GM21786 (cell line): ENCODE measurements at regions not wholly inside any gene's neighbourhood (a gene's known extent, or its start where the extent isn't known, plus 50 kb on each side); places are given as distances from the start of the nearest gene placed in this dataset.

ENCODE experiments used
- ATAC-seq: cut with Tn5 transposase; IDR thresholded peaks from one replicate; pipeline ENCODE4 v1.9.1; 2021; ENCODE audit not compliant: unreplicated experiment

GRCh38 chr4:186885289-186885688 lies 161.6 kb upstream of the FAT1 start:
- ATAC-seq = no peak

DNA sequence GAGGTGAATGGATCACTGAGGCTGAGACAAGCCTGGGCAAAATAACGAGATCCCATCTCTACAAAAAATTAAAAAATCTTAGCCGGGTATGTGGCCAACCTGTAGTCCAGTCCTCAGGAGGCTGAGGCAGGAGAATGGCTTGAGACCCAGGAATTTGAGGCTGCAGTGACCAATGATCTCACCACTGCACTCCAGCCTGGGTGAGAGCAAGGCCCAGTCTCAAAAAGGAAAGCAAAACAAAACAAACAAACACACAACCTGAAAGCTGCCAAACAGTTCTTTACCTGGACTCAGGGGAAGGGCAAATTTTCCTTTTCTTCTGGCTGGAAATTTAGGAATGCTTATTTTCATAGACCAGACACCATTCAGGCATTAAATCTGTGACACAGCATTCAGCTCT lies 163.1 kb upstream of the FAT1 start:
- ATAC-seq = no peak

DNA sequence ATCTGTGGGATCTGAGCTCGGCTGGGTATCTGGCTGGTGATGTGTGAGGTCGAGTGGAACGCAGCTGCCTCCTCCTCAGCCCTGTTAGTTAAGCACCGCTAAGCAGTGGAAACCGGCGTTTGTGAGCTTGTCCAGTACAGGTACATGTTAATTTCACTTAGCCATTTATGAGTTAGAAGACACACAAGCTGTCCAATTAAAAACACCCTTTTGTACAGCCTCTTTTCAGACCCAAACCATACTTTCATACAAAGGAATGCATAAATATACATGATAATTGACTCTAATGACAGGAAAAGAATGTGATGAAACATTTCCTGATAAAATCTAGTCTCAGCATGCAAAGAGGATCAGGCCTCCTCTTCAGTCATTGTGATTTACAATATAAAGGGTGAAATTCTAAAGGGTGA lies 163.6 kb upstream of the FAT1 start:
- ATAC-seq = no peak

DNA sequence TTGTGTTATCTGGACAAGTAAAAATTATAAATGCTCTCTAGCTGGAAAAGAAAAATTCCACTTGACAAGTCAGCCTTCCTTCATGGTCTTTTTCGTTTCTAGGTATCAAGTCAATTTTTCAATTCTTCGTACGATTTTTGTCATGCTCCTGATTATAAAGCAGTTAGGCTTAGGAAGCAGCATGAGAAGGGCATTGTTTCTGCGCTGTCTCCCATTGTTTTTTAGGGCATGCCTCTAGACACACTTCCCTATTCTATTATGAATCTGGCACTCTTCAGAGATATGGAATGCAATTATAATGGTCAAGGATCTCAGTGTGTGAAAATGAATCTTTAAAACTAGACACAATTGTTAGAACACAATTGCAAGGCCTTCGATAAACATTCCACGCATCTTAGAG lies 164.1 kb upstream of the FAT1 start:
- no peak for ATAC-seq

GRCh38 chr4:186889876-186890643 lies 166.4 kb upstream of the FAT1 start:
- ATAC-seq = no peak

GRCh38 chr4:186891859-186892486 lies 168.3 kb upstream of the FAT1 start:
- no peak for ATAC-seq

DNA sequence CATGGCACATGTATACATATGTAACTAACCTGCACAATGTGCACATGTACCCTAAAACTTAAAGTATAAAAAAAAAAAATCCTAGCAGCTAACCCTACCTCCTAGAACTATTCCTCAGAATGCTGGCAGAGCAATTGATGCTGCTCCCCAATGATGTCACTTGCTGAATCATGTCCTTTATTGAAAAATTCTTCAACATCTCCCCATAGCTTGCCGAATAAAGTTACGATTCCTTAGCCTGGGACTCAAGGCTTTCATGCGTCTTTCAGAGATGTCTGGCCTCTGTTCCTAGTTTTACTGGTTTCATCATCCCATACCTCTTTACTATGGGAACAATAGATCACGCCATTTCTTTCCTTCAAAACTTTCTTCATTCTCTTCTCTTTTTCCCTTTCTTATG lies 174.7 kb upstream of the FAT1 start:
- no peak for ATAC-seq

DNA sequence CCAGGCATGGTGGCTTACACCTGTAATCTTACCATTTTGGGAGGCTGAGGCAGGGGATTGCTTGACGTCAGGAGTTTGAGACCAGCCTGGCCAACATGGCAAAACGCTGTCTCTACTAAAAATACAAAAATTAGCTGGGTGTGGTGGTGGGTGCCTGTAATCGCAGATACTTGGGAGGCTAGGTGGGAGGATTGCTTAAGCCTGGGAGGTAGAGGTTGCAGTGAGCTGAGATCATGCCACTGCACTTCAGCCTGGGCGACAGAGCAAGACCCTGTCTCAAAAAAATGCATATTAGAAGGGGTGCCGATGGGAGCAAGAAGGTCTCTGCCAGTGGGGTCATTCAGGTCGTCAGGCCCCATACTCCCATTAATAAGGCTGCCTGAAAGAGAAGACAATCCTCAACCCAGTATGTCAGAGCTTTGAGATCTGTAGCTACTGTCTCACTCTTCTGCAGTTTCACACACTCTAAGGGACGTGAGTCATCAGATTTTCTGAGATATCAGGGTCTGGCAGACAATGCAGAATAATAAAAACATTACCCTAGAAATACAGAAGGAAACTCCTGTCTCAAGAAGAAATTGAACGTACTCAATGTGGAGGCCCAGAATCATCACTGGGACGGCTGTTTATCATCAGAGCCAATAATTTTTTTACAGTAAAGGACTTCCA lies 176.7 kb upstream of the FAT1 start:
- no peak for ATAC-seq

DNA sequence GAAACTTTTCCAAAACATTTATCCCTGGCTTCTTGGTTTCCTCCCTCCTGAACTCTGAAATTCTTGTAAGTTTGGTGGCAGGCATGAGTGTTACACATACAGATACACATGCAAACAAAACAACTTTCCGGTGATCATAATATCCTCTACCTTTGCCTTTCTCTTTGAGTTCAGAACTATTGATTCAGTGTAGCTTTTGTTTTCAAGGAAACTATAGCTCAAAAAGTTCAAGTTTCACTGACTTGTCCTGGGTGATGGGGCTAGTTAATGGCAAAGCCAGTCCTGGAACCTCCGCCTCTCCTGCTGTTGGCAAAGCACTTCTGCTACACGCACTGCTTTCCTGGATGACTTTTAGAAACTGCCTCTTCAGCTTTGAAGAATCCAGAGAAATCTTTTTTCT lies 177.3 kb upstream of the FAT1 start:
- no peak for ATAC-seq

- ATAC-seq = no peak
Observed at GRCh38 chr4:186901850-186902249, 178.2 kb upstream of the FAT1 start.

DNA sequence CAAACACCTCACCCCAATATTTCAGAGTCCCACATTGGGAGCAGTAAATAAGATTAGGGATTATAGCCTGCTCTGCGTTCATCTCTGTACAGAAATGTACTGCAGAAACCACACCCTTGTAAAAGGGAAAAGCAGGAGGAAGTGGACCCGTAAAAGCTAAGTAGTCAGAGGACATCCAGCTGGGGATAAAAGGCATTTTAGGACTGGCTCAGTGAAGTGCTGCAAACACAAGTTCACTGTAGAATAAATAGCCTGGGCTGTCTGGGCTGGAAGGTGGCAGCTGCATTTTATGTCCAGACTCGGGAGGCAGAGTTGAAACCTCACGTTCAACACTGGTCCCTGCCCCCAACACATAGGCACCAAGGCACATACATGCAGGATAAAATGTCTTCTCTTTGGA lies 178.7 kb upstream of the FAT1 start:
- ATAC-seq = no peak

DNA sequence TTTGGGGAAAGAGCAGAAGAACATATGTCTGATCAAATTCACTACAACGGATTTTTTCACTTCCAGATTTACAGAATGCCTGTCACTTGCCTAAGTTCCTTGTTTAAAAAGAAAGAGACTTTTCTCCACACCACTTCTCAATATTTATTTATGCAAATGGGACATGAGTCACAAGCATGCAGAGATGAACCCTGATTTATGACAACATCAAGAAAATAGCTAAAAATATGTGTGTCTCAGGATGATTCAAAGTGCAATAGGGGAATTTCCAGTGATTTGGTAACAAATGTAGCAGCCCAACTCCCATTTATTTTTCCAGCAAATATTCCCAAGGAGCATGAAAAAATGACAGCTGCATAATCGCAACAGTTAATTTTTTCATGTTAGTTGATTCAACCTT lies 180.4 kb upstream of the FAT1 start:
- no peak for ATAC-seq

DNA sequence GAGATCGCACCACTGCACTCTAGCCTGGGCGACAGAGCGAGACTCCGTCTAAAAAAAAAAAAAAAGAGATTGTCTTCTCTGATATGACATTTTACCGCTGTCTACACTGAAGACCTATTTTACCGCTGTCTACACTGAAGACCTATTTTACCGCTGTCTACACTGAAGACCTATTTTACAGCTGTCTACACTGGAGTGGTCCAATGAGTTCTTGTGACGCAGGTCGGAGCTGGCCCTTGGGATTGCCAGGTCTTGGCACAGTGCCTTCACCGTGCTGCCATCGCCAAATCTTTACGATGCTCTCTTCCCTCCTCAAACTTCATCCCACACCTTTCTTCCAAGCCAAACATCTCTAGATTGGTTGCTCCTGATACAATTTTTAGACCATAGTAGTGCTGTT lies 183.1 kb upstream of the FAT1 start:
- no peak for ATAC-seq

GRCh38 chr4:186910385-186910784 lies 186.7 kb upstream of the FAT1 start:
- ATAC-seq = no peak

DNA sequence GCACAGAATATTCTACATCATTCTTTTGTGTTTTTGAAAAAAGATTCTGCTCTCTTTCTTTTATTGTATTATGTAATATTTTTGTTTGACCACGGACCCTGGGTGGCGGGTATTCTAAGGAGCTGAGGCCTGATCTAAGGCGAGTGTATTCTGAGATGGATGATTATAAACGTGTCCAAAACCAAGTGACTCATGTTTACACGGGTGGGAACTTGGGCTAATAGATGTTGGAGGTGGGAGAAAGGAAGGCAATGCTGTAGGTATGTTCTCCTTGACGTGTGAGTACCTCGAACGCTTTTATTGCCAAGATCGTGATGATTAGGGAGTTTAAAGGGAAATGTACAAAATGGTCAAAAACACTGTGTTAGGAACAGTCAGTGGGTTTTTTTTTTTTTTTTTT lies 188.9 kb upstream of the FAT1 start:
- no peak for ATAC-seq

GRCh38 chr4:186915816-186916215 lies 192.2 kb upstream of the FAT1 start:
- no peak for ATAC-seq

DNA sequence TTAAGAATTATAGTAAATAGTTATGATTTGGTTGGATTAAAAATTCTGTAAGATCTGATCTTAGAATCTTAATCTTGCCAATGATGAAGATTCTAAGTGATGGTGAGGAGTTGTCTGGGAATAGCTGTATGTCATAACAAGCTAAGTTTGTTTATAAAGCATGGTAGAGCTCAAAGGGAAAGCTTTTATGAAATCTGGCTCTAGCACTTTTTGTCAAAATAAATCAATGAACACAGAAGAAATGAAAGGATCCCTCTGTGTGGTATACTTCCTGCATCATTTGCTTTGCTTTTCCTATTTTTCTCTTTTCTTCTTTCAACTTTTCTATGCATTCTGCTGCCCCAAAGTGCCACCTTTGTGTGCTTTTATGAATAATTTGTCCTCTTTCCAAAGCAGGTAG lies 193.5 kb upstream of the FAT1 start:
- no peak for ATAC-seq

GRCh38 chr4:186918466-186918865 lies 194.8 kb upstream of the FAT1 start:
- ATAC-seq = no peak

- no peak for ATAC-seq
Observed at GRCh38 chr4:186919340-186919739, 195.7 kb upstream of the FAT1 start.

DNA sequence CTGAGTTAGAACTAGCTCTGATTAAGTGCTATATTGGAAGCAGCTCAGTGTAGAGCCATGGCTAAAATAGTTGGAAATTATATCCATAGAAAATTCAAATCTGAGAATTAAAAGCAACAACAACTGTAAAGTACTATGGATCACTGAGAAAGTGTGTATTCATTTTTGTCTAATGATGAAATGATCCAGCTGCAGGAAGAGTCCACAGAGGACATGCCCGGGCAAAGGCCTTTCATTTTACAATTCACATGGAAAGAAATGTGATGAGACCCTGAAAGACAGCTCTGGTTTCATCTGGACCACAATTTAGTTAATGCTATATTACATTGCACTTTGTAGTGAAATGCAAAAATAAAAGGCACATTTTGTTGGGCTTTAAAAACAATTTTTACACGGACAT lies 196.8 kb upstream of the FAT1 start:
- no peak for ATAC-seq

DNA sequence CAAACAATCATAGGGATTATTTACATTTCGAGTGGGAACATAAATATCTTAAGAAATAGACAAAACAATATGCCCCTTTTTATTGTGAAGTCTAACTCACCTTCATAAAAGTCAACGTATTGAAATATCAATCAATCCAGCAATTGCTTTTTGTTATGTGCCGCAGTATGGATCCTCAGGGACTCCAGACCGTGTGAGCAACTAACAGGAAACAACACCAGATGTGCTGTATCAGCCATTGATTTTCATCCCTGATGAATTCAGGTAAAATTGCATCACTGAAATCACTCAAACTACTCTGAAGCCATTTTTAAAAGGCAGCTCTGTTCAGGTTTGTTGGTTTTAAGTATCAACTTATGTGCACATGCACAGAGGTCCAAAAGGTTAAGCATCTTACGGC lies 197.3 kb upstream of the FAT1 start:
- no peak for ATAC-seq

DNA sequence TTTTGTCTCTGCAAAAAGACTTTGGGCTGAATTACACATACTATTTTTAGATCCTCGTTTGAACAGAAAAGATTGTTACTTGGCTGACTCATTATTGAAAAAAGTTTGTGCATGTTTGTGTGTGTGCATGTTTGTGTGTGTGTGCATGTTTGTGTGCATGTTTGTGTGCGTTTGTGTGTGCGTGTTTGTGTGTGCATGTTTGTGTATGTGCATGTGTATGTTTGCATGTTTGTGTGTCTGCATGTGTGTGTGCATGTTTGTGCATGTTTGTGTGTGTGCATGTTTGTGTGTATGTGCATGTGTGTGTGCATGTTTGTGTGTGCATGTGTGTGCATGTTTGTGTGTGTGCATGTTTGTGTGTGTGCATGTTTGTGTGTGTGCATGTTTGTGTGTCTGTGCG lies 201.1 kb upstream of the FAT1 start:
- no peak for ATAC-seq
